Ovary (tissue), 3 donors: ENCODE measurements at regions not wholly inside any gene's neighbourhood (a gene's known extent, or its start where the extent isn't known, plus 50 kb on each side); places are given as distances from the start of the nearest gene placed in this dataset.
"Not testable (repeated sequence)": the region's sequence is repeated elsewhere in the genome, so short reads cannot be mapped to it uniquely, and the experiment has no call there.

Experiments
- CTCF ChIP-seq, 3 donors: fragments of 450-650 bp in 2 of 3; fragments of 200-600 bp in 1 of 3; IDR thresholded peaks; one replicate each; pipeline versions ENCODE4 v1.5.1 to v1.8.0; 2016 to 2022; ENCODE audit warnings: antibody characterized with exemption in 3 of 3, mild to moderate bottlenecking in 1 of 3
- POLR2A ChIP-seq: fragments of 450-650 bp; IDR thresholded peaks from one replicate; pipeline ENCODE4 v1.6.1; 2017; ENCODE audit warnings: antibody characterized with exemption, mild to moderate bottlenecking, moderate library complexity
- donor health status: DM: no; HTN: no; CAD: no.

GRCh38 chr1:120550335-120550734, 135.5 kb downstream of the NBPF8 start:
- not testable (repeated sequence) for TF ChIP-seq CTCF (IDR thresholded peaks at IDR 0.05); POLR2A
